ENCODE measurements at regions not wholly inside any gene's neighbourhood (a gene's known extent, or its start where the extent isn't known, plus 50 kb on each side); places are given as distances from the start of the nearest gene placed in this dataset.

DNA sequence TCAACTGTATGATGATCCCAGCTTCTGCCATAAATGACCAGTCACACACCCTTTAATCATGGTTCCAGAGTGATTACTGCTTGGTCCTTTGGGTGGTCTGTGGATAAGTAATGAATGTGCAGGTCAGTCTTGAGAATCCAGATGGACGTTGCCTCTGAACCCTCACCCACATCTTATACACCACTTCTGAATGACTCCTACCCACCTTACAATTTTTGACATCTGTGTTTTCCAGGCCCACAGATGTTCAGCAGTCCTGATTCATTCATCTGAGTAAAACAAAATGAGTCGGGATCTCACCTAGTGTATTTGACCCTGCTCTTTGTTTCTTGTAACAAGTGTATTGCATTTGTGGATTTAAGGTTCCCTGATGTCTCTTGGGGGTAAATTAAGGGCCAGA, 194.1 kb upstream of the CCDC68 start (continued):
- no peak for TF ChIP-seq TCF4 (CRISPR knock-in tag; IDR thresholded peaks at IDR 0.05; ENCODE audit: borderline replicate concordance)
- TF ChIP-seq TOX (CRISPR knock-in tag; IDR thresholded peaks at IDR 0.05; ENCODE audit: borderline replicate concordance), result no peak
- TF ChIP-seq POU6F1 (CRISPR knock-in tag; IDR thresholded peaks at IDR 0.05; ENCODE audit: borderline replicate concordance, low read depth), result no peak
- no peak for TF ChIP-seq PPARA (CRISPR knock-in tag; IDR thresholded peaks at IDR 0.05; ENCODE audit: borderline replicate concordance)
- TF ChIP-seq GLIS3 (CRISPR knock-in tag; IDR thresholded peaks at IDR 0.05), result no peak
- TF ChIP-seq ESRRG (CRISPR knock-in tag; IDR thresholded peaks at IDR 0.05), result no peak
- TF ChIP-seq CSRNP3 (CRISPR knock-in tag; IDR thresholded peaks at IDR 0.05), result no peak
- TF ChIP-seq ZFP30 (CRISPR knock-in tag; IDR thresholded peaks at IDR 0.05), result no peak

GRCh38 chr18:55152801-55153200, 193.5 kb upstream of the CCDC68 start:
- TF ChIP-seq TOX (CRISPR knock-in tag; IDR thresholded peaks at IDR 0.05; ENCODE audit: borderline replicate concordance) (no peak), SNAI2 (CRISPR knock-in tag; IDR thresholded peaks at IDR 0.05) (no peak), ZFP3 (CRISPR knock-in tag; IDR thresholded peaks at IDR 0.05) (no peak), ZNF8 (CRISPR knock-in tag; IDR thresholded peaks at IDR 0.05) (no peak), ESRRG (CRISPR knock-in tag; IDR thresholded peaks at IDR 0.05) (no peak), TCF4 (CRISPR knock-in tag; IDR thresholded peaks at IDR 0.05; ENCODE audit: borderline replicate concordance) (no peak), OSR1 (CRISPR knock-in tag; IDR thresholded peaks at IDR 0.05) (no peak), ZNF565 (CRISPR knock-in tag; conservative IDR thresholded peaks at IDR 0.05; ENCODE audit: low read depth) (no peak), ZFP30 (CRISPR knock-in tag; IDR thresholded peaks at IDR 0.05) (no peak), ARNTL (CRISPR knock-in tag; IDR thresholded peaks at IDR 0.05; ENCODE audit: borderline replicate concordance, low read depth) (no peak), GLIS3 (CRISPR knock-in tag; IDR thresholded peaks at IDR 0.05) (no peak)
- TF ChIP-seq, protein P1, sequence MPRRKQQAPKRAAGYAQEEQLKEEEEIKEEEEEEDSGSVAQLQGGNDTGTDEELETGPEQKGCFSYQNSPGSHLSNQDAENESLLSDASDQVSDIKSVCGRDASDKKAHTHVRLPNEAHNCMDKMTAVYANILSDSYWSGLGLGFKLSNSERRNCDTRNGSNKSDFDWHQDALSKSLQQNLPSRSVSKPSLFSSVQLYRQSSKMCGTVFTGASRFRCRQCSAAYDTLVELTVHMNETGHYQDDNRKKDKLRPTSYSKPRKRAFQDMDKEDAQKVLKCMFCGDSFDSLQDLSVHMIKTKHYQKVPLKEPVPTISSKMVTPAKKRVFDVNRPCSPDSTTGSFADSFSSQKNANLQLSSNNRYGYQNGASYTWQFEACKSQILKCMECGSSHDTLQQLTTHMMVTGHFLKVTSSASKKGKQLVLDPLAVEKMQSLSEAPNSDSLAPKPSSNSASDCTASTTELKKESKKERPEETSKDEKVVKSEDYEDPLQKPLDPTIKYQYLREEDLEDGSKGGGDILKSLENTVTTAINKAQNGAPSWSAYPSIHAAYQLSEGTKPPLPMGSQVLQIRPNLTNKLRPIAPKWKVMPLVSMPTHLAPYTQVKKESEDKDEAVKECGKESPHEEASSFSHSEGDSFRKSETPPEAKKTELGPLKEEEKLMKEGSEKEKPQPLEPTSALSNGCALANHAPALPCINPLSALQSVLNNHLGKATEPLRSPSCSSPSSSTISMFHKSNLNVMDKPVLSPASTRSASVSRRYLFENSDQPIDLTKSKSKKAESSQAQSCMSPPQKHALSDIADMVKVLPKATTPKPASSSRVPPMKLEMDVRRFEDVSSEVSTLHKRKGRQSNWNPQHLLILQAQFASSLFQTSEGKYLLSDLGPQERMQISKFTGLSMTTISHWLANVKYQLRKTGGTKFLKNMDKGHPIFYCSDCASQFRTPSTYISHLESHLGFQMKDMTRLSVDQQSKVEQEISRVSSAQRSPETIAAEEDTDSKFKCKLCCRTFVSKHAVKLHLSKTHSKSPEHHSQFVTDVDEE (CRISPR knock-in tag; IDR thresholded peaks at IDR 0.05), result no peak
- ATAC-seq, result peak; percentile 34; the same call in 2 of the 3 replicates

GRCh38 chr18:55149994-55150393, 190.7 kb upstream of the CCDC68 start:
- TF ChIP-seq ESRRG (CRISPR knock-in tag; IDR thresholded peaks at IDR 0.05), result no peak
- no peak for TF ChIP-seq TCF4 (CRISPR knock-in tag; IDR thresholded peaks at IDR 0.05; ENCODE audit: borderline replicate concordance)
- TF ChIP-seq ZFP30 (CRISPR knock-in tag; IDR thresholded peaks at IDR 0.05), result no peak
- TF ChIP-seq CSDC2 (CRISPR knock-in tag; IDR thresholded peaks at IDR 0.05), result no peak
- TF ChIP-seq ZC3H10 (CRISPR knock-in tag; IDR thresholded peaks at IDR 0.05), result no peak
- TF ChIP-seq RARB (CRISPR knock-in tag; IDR thresholded peaks at IDR 0.05), result no peak
- no peak for TF ChIP-seq ISL1 (CRISPR knock-in tag; IDR thresholded peaks at IDR 0.05)
- TF ChIP-seq SNAI2 (CRISPR knock-in tag; IDR thresholded peaks at IDR 0.05), result no peak
- TF ChIP-seq, protein P2, sequence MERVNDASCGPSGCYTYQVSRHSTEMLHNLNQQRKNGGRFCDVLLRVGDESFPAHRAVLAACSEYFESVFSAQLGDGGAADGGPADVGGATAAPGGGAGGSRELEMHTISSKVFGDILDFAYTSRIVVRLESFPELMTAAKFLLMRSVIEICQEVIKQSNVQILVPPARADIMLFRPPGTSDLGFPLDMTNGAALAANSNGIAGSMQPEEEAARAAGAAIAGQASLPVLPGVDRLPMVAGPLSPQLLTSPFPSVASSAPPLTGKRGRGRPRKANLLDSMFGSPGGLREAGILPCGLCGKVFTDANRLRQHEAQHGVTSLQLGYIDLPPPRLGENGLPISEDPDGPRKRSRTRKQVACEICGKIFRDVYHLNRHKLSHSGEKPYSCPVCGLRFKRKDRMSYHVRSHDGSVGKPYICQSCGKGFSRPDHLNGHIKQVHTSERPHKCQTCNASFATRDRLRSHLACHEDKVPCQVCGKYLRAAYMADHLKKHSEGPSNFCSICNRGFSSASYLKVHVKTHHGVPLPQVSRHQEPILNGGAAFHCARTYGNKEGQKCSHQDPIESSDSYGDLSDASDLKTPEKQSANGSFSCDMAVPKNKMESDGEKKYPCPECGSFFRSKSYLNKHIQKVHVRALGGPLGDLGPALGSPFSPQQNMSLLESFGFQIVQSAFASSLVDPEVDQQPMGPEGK (CRISPR knock-in tag; IDR thresholded peaks at IDR 0.05; ENCODE audit: borderline replicate concordance), result no peak
- no peak for ATAC-seq

GRCh38 chr18:55147791-55148190, 188.5 kb upstream of the CCDC68 start:
- ATAC-seq, result no peak
- TF ChIP-seq GLIS3 (CRISPR knock-in tag; IDR thresholded peaks at IDR 0.05) (no peak), POU6F1 (CRISPR knock-in tag; IDR thresholded peaks at IDR 0.05; ENCODE audit: borderline replicate concordance, low read depth) (no peak), RARB (CRISPR knock-in tag; IDR thresholded peaks at IDR 0.05) (no peak)
